GM10248 (cell line): ENCODE measurements at regions not wholly inside any gene's neighbourhood (a gene's known extent, or its start where the extent isn't known, plus 50 kb on each side); places are given as distances from the start of the nearest gene placed in this dataset.

ENCODE experiments used
- CTCF ChIA-PET: fragments of 300-600 bp; sonication (Branson Sonifier 250); formaldehyde crosslinking; extraction: SDS; loops from one replicate; lab custom pipeline; 2021; ENCODE audit warnings: antibody characterized with exemption; lab: Yijun Ruan, JAX
- POLR2A ChIA-PET: fragments of 350-650 bp; sonication (Branson Sonifier 250); formaldehyde crosslinking; extraction: SDS; loops from one replicate; lab custom pipeline; 2020; ENCODE audit warnings: antibody characterized with exemption; lab: Yijun Ruan, JAX
- DNase-seq: peaks from one replicate; pipeline ENCODE4 v3.0.0; 2012; ENCODE audit errors: extremely low spot score
- TF ChIP-seq, protein P1 (sequence below): IDR thresholded peaks from 2 replicates; pipeline ENCODE4 v1.5.1; 2012; ENCODE audit warnings: mild to moderate bottlenecking, low read depth; ENCODE audit errors: extremely low read depth, missing control alignments, control extremely low read depth

DNA sequence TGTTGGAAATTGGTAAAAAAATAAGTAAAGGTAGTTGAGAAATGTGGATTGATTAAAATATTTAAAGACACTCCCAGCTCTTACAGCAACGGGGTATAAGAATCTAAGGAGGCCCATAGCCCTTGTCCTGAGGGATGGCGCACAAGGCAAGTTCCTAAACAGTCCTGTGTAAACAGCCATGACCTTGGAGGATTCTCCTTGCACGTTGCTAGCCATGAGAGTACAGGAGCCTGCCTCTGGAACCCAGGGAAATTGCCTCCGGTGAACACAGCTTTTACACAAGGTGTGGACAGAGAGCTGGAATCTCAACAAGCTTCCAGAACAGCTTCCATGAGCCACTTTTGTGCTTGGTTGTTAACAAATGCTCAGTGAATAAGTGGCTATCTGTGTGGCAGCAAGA, 378.2 kb downstream of the FOXO1 start:
- no peak for DNase-seq
- TF ChIP-seq, protein P1, sequence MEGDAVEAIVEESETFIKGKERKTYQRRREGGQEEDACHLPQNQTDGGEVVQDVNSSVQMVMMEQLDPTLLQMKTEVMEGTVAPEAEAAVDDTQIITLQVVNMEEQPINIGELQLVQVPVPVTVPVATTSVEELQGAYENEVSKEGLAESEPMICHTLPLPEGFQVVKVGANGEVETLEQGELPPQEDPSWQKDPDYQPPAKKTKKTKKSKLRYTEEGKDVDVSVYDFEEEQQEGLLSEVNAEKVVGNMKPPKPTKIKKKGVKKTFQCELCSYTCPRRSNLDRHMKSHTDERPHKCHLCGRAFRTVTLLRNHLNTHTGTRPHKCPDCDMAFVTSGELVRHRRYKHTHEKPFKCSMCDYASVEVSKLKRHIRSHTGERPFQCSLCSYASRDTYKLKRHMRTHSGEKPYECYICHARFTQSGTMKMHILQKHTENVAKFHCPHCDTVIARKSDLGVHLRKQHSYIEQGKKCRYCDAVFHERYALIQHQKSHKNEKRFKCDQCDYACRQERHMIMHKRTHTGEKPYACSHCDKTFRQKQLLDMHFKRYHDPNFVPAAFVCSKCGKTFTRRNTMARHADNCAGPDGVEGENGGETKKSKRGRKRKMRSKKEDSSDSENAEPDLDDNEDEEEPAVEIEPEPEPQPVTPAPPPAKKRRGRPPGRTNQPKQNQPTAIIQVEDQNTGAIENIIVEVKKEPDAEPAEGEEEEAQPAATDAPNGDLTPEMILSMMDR, result no peak
- POLR2A ChIA-PET, result no interaction called here
- CTCF ChIA-PET, result interaction anchor here (1.0 to 1.8 kb wide), 2 partner anchors 11 to 21 kb away, joined by 3 to 4 read pairs; no protein-coding TSS in a partner anchor

DNA sequence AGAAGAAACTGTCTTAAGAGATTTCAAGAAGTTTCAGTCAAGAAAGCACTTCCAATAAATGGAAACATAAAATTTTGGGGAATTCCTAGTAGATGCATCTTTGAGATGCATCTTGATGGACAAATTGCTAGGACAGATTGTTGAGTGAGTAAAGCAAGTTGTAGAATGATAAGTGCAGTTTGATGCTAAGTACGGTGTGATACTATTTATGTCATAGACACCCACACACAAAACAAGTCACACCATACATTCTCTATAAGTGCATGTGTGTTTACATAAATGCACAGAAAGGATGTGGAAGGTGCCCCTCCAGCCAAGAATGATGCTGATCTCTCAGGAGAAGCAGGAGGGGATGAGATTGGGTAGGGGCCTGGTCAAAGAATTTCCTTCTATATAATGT, 375.7 kb downstream of the FOXO1 start:
- POLR2A ChIA-PET, result no interaction called here
- DNase-seq, result no peak
- CTCF ChIA-PET, result no interaction called here
- TF ChIP-seq, protein P1, result no peak

DNA sequence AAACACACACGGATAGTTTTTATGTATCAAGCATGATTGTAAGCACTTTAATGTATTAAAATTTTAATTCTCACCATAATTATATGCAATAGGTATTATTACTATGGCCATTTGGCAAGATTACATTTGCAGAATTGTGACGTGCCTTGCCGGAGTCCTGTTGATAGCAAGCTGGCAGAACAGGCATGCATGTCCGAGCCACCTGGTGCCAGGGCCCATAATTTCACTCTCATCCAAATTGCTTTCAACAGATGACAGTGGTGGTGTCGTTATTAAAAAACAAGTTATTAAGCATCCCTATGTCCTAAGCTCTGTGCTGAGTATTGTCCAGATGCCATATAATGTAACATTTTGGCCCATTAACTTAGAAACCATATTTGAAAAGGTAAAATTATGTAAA, 374.3 kb downstream of the FOXO1 start:
- TF ChIP-seq, protein P1, result no peak
- ChIA-PET POLR2A (no interaction called here), CTCF (interaction anchor here (1.5 kb wide), 1 partner anchor 24 kb away, joined by 4 read pairs; no protein-coding TSS in a partner anchor)
- DNase-seq, result no peak

DNA sequence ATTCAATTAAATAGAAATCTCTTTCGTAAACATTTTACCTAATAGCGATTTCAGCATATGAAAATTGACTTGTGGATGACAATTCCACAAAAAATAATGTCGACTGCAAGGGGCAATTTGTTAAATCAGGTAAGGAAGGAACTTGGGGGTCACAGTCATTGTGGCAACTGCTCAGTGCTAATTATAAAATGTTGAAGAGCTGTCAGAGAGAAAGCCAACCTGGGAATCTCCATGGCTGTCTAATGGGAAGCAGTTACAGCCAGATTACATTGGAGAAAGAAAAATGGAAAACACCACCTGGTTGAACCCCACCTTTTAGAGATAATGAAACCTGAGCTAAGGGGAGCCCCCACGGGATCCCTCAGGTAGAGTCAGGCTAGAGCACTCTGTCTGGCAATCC, 373.9 kb downstream of the FOXO1 start:
- CTCF ChIA-PET, result interaction anchor here (1.5 kb wide), 1 partner anchor 24 kb away, joined by 4 read pairs; no protein-coding TSS in a partner anchor

DNA sequence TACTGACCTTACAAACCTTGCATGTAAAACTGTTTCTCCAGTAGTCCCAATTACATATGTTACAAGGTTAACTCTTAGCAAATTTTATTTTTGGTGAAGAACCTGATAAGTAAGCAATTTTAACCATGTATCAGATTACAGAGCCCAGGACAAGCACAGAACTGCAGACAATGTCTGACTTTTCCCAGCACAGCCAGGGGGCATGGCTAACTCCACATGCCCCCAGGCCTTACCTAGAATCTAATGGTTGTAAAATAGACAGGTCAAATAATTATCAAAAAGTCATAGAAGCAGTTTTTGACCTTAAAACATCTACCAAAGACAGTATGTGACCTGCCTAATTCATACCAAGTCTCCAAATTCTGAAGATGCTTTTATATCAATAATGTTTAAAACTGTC, 364.1 kb downstream of the FOXO1 start:
- POLR2A ChIA-PET, result no interaction called here
- TF ChIP-seq, protein P1, result no peak
- CTCF ChIA-PET, result interaction anchor here (1.3 kb wide), 1 partner anchor 30 kb away, joined by 3 read pairs; no protein-coding TSS in a partner anchor
- DNase-seq, result no peak

More for the DNA sequence above, 373.9 kb downstream of the FOXO1 start:
- POLR2A ChIA-PET, result no interaction called here
- no peak for DNase-seq
- TF ChIP-seq, protein P1, result no peak

DNA sequence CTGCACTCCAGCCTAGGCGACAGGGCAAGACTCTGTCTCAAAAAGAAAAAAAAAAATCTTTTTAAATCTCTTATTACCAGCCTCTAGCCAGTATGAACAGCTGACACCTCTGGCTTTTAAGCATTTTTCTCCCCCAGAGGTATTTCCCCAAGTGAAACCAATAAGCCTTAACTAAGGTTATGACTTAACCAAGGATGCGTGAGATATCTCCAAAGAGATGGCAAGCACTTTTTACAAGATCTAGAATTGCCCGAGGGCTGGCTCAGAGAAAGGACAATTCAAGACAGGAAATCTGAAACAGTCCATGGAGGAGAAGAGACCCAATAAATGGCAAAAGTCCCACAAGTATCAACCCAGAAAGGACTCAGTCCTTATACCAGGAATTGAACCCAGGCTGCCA, 362.1 kb downstream of the FOXO1 start:
- POLR2A ChIA-PET, result no interaction called here
- CTCF ChIA-PET, result interaction anchor here (1.4 kb wide), 1 partner anchor 235 kb away, joined by 3 read pairs; no protein-coding TSS in a partner anchor
- TF ChIP-seq, protein P1, result no peak
- no peak for DNase-seq
